ENCODE measurements at regions not wholly inside any gene's neighbourhood (a gene's known extent, or its start where the extent isn't known, plus 50 kb on each side); places are given as distances from the start of the nearest gene placed in this dataset.

- H3K36me3 ChIP-seq, result no peaks in the 10 kb centered on the region
- H3K4me1 ChIP-seq (replicated peaks), result no peaks in the 10 kb centered on the region
- H3K9me3 ChIP-seq (replicated peaks), result no peaks in the 10 kb centered on the region
- no peaks in the 10 kb centered on the region for H3K27me3 ChIP-seq (replicated peaks)
- H3K4me3 ChIP-seq, result no peak overlapping the region
- H3K27ac ChIP-seq, result no peak overlapping the region
- DNase-seq (ENCODE audit: low read depth in 1 of 2, low spot score in 2 of 2), result no peak
These were observed 335.0 kb downstream of the C11orf87 start for GRCh38 chr11:109756951-109757350.

GRCh38 chr11:109762546-109762945 lies 330.6 kb upstream of the ZC3H12C start:
- Histone ChIP-seq H3K4me3 (no peak overlapping the region), H3K27ac (no peak overlapping the region), H3K27me3 (replicated peaks) (no peaks in the 10 kb centered on the region), H3K4me1 (replicated peaks) (no peaks in the 10 kb centered on the region), H3K36me3 (no peaks in the 10 kb centered on the region), H3K9me3 (replicated peaks) (no peaks in the 10 kb centered on the region)
- no peak for DNase-seq (ENCODE audit: low read depth in 1 of 2, low spot score in 2 of 2)

DNA sequence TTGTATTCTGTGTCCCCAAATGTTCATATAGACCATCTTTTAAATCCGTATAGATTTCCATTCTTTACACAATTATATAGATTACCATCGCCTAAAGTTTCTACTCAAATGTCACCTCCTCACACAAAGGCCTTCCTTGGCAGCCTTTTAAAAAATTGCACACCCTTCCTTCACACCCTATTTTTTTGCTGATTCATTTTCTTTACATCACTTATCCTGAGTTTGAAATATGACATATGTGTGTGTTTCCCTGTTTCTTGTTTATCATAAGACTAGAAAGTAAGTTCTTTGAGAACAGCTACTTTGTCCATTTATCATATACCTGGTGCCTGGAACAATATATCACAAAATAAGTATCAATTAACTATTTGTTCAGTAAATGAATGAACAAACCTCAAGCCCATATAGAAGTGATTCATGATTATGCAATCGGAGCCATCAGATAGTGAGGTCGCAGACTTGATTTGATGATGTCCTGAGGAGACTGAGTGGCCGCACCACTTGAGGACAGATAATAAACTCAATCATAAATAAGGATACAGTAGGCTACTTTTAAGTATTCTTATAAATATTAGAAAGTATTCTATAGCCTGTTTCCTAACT lies 327.4 kb upstream of the ZC3H12C start:
- Histone ChIP-seq H3K36me3 (no peaks in the 10 kb centered on the region), H3K27me3 (replicated peaks) (no peaks in the 10 kb centered on the region), H3K4me3 (no peak overlapping the region), H3K27ac (no peak overlapping the region), H3K9me3 (replicated peaks) (no peaks in the 10 kb centered on the region), H3K4me1 (replicated peaks) (no peaks in the 10 kb centered on the region)
- no peak for DNase-seq (ENCODE audit: low read depth in 1 of 2, low spot score in 2 of 2)

DNA sequence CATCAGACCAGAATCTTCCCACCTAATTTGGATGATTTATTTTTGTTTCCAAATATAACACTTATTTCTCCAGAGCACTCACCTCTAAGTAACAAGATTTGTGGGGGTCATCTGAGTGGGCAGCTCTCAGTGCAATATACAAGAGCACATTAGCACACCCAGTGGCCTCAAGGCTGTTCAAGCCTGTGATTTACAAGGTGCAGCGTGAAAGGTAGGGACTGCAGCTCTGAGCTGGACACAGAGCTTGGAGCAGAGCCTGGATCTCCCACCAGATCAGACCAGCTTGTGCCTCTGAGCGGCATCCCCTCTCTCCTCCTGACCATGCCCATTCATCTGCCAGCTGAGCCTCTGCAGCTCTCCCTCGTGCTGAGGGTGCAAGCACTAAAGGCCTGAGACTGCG lies 323.3 kb upstream of the ZC3H12C start:
- H3K27me3 ChIP-seq (replicated peaks), result no peaks in the 10 kb centered on the region
- no peaks in the 10 kb centered on the region for H3K36me3 ChIP-seq
- no peaks in the 10 kb centered on the region for H3K9me3 ChIP-seq (replicated peaks)
- no peak for DNase-seq (ENCODE audit: low read depth in 1 of 2, low spot score in 2 of 2)
- no peak overlapping the region for H3K4me3 ChIP-seq
- no peaks in the 10 kb centered on the region for H3K4me1 ChIP-seq (replicated peaks)
- H3K27ac ChIP-seq, result no peak overlapping the region

DNA sequence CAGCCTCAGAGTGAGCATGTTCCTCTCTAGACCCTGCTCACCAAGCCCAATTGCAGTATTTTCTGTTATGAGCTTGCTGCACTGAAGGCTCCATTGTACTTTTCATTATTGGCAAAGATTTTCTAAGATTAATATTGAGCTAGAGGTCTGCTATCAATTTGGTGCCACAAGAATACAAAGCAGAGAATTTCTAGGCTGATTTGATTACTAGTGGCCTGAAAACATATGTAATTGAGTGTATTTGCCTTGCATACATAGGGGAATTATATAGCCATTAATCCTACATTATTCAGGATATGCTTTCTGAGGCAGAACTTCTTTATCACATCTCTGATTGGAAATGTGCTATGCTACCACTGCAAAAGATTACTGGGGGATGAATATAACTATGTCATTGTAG lies 322.9 kb upstream of the ZC3H12C start:
- no peaks in the 10 kb centered on the region for H3K36me3 ChIP-seq
- no peaks in the 10 kb centered on the region for H3K9me3 ChIP-seq (replicated peaks)
- no peak for DNase-seq (ENCODE audit: low read depth in 1 of 2, low spot score in 2 of 2)
- H3K27me3 ChIP-seq (replicated peaks), result no peaks in the 10 kb centered on the region
- no peak overlapping the region for H3K4me3 ChIP-seq
- no peak overlapping the region for H3K27ac ChIP-seq
- no peaks in the 10 kb centered on the region for H3K4me1 ChIP-seq (replicated peaks)

DNA sequence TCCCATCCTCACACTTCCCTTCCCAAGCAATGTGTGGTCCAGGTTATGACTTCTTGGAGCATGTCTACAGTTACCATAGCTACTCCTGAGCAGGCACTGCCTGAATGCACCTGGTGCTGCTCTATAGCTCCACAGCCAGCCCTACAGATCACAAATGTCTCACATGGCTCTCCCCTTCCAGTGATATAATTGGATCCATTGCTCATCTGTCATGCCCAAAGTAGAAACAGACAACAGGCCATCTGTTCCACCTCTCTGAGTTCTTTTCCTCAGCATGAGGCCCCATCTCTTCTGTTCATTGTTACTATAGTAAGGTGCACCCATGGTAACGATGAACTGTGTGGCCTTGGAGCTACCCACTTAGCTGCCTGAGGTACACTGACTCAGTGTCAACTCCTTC lies 320.3 kb upstream of the ZC3H12C start:
- no peaks in the 10 kb centered on the region for H3K9me3 ChIP-seq (replicated peaks)
- H3K4me1 ChIP-seq (replicated peaks), result no peaks in the 10 kb centered on the region
- H3K36me3 ChIP-seq, result no peaks in the 10 kb centered on the region
- no peak overlapping the region for H3K27ac ChIP-seq
- no peaks in the 10 kb centered on the region for H3K27me3 ChIP-seq (replicated peaks)
- no peak for DNase-seq (ENCODE audit: low read depth in 1 of 2, low spot score in 2 of 2)
- H3K4me3 ChIP-seq, result no peak overlapping the region

GRCh38 chr11:109775686-109776085 lies 317.5 kb upstream of the ZC3H12C start:
- no peaks in the 10 kb centered on the region for H3K36me3 ChIP-seq
- H3K4me1 ChIP-seq (replicated peaks), result no peaks in the 10 kb centered on the region
- no peaks in the 10 kb centered on the region for H3K27me3 ChIP-seq (replicated peaks)
- DNase-seq (ENCODE audit: low read depth in 1 of 2, low spot score in 2 of 2), result no peak
- no peak overlapping the region for H3K4me3 ChIP-seq
- H3K27ac ChIP-seq, result no peak overlapping the region
- H3K9me3 ChIP-seq (replicated peaks), result no peaks in the 10 kb centered on the region

DNA sequence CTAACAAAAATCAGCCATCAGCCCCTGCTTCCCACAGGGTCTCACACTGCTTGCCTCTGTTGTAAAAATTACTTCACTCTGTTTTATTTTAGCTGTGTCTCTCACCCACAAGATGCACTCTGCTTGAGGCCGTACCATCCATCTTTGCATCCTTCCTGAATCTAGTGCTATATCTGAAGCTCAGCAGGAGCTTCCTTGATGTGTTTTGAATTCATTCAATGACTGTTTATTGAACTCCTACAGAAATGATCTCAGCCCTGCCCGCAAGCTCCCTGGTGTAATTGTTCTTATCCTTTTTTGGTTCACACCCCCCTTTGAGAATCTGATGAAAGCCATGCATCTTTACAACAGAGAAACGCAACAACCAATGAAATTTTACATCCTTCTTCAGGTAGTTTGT lies 310.2 kb upstream of the ZC3H12C start:
- Histone ChIP-seq H3K27ac (no peak overlapping the region), H3K9me3 (replicated peaks) (no peaks in the 10 kb centered on the region), H3K27me3 (replicated peaks) (no peaks in the 10 kb centered on the region), H3K4me1 (replicated peaks) (no peaks in the 10 kb centered on the region), H3K36me3 (no peaks in the 10 kb centered on the region), H3K4me3 (no peak overlapping the region)
- DNase-seq (ENCODE audit: low read depth in 1 of 2, low spot score in 2 of 2), result no peak

DNA sequence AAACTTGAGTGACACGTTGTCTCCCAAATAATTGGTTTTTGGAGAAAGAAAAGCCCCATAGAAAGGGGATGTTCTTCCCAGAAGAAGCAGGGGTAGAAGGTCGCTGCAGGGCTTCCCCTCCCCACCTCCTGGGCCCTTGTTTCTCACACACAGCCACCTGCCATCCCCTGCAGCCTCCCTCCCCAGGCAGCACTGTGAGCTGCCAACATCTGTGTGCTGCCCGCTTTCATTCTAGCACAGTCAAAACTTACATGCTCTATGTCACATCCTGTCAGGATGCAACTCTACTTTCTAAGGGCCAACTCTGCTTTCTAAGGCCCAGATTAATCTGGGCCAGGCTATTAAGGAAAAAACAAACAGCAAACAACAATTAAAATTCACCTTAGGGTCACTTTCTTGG lies 309.4 kb upstream of the ZC3H12C start:
- DNase-seq (ENCODE audit: low read depth in 1 of 2, low spot score in 2 of 2), result no peak
- no peaks in the 10 kb centered on the region for H3K27me3 ChIP-seq (replicated peaks)
- H3K9me3 ChIP-seq (replicated peaks), result no peaks in the 10 kb centered on the region
- H3K27ac ChIP-seq, result no peak overlapping the region
- no peak overlapping the region for H3K4me3 ChIP-seq
- H3K4me1 ChIP-seq (replicated peaks), result no peaks in the 10 kb centered on the region
- no peaks in the 10 kb centered on the region for H3K36me3 ChIP-seq

DNA sequence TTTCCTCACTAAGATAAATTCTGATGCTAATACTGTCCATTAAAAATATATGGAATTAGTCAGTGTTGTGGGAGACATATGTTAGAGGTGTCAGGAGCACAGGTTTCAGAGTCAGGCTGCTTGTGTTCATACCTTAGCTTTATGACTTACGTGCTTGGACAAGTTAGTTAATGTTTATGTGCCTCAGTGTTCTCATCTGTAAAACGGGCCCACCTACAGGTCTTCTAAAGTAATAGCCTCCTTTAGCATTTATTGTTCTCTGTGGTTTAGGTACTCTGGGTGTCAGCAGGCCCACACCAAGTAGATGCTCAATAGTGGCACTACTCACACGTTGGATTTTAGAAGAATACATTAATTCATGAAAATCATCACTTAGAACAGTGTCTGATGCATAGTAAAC lies 308.7 kb upstream of the ZC3H12C start:
- DNase-seq (ENCODE audit: low read depth in 1 of 2, low spot score in 2 of 2), result no peak
- Histone ChIP-seq H3K9me3 (replicated peaks) (no peaks in the 10 kb centered on the region), H3K4me1 (replicated peaks) (no peaks in the 10 kb centered on the region), H3K36me3 (no peaks in the 10 kb centered on the region), H3K27ac (no peak overlapping the region), H3K4me3 (no peak overlapping the region), H3K27me3 (replicated peaks) (no peaks in the 10 kb centered on the region)

DNA sequence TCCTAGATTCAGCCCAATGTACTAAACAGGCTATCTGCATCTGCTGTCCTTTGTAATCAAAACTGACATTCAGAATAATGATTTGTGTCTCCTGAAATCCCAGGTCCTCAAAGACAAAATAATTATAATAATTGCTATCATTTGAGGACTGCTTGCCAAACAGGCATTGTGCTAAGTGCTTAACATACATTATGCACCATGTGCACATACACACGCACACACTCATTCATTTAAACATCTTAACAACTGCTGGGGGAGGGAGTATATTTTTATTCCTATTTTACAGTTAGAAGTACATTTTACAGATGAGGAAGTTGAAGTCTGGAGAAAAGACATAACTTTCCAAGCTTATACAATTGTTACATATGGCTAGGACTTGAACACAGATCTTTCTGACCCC lies 308.0 kb upstream of the ZC3H12C start:
- Histone ChIP-seq H3K27ac (no peak overlapping the region), H3K27me3 (replicated peaks) (no peaks in the 10 kb centered on the region), H3K4me3 (no peak overlapping the region), H3K9me3 (replicated peaks) (no peaks in the 10 kb centered on the region), H3K4me1 (replicated peaks) (no peaks in the 10 kb centered on the region), H3K36me3 (no peaks in the 10 kb centered on the region)
- no peak for DNase-seq (ENCODE audit: low read depth in 1 of 2, low spot score in 2 of 2)

DNA sequence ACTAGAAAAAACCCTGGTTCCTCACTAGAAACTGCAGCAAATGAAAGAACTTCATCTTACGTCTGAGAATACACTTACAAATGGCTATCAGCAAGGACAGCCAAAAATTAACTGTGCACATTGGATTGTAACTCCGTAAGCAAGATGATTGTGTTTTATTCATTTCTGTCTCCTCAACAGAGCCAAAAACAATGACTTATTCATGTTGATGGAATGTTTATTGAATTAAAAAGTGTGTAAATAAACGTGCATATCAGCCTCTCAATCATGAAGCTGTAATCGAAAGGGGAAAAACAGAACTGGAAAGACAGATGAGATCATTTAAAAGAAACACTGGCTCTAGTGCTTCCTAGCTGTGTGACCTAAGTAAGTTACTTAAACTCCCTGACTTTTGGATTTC lies 307.5 kb upstream of the ZC3H12C start:
- Histone ChIP-seq H3K27ac (no peak overlapping the region), H3K4me3 (no peak overlapping the region), H3K36me3 (no peaks in the 10 kb centered on the region), H3K9me3 (replicated peaks) (no peaks in the 10 kb centered on the region), H3K27me3 (replicated peaks) (no peaks in the 10 kb centered on the region), H3K4me1 (replicated peaks) (no peaks in the 10 kb centered on the region)
- DNase-seq (ENCODE audit: low read depth in 1 of 2, low spot score in 2 of 2), result peak in 1 of 2 experiments; percentile 4

- DNase-seq (ENCODE audit: low read depth in 1 of 2, low spot score in 2 of 2), result no peak
- H3K4me1 ChIP-seq (replicated peaks), result no peaks in the 10 kb centered on the region
These were observed 304.2 kb upstream of the ZC3H12C start for GRCh38 chr11:109788948-109789490.

DNA sequence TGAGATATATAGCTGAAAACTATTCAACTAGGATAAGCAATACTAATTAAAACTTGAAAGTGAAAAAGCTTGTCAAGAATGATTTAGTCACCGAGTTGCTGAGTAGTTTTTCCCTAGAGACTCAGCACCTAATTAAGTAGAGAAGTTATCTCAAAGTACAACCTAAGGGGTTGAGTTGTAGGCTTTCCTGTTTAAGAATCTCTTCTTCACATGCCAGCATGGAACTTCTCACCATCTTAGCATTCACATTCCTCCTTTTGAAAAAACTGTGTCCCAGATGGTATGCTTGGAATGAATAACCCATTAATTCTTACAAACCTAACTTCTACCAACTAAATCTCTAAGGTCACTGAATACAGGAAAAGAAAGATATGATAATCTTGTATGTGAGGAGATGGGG lies 303.3 kb upstream of the ZC3H12C start:
- Histone ChIP-seq H3K27me3 (replicated peaks) (no peaks in the 10 kb centered on the region), H3K4me3 (no peak overlapping the region), H3K27ac (no peak overlapping the region), H3K36me3 (no peaks in the 10 kb centered on the region), H3K9me3 (replicated peaks) (no peaks in the 10 kb centered on the region), H3K4me1 (replicated peaks) (no peaks in the 10 kb centered on the region)
- DNase-seq (ENCODE audit: low read depth in 1 of 2, low spot score in 2 of 2), result no peak

More at GRCh38 chr11:109788948-109789490, 304.2 kb upstream of the ZC3H12C start:
- Histone ChIP-seq H3K27me3 (replicated peaks) (no peaks in the 10 kb centered on the region), H3K4me3 (no peak overlapping the region), H3K9me3 (replicated peaks) (no peaks in the 10 kb centered on the region), H3K36me3 (no peaks in the 10 kb centered on the region), H3K27ac (no peak overlapping the region)

GRCh38 chr11:109791337-109791736 lies 301.9 kb upstream of the ZC3H12C start:
- H3K27me3 ChIP-seq (replicated peaks), result no peaks in the 10 kb centered on the region
- H3K36me3 ChIP-seq, result no peaks in the 10 kb centered on the region
- no peak overlapping the region for H3K27ac ChIP-seq
- H3K9me3 ChIP-seq (replicated peaks), result no peaks in the 10 kb centered on the region
- no peaks in the 10 kb centered on the region for H3K4me1 ChIP-seq (replicated peaks)
- DNase-seq (ENCODE audit: low read depth in 1 of 2, low spot score in 2 of 2), result no peak
- H3K4me3 ChIP-seq, result no peak overlapping the region
